ENCODE measurements at regions not wholly inside any gene's neighbourhood (a gene's known extent, or its start where the extent isn't known, plus 50 kb on each side); places are given as distances from the start of the nearest gene placed in this dataset.

DNA sequence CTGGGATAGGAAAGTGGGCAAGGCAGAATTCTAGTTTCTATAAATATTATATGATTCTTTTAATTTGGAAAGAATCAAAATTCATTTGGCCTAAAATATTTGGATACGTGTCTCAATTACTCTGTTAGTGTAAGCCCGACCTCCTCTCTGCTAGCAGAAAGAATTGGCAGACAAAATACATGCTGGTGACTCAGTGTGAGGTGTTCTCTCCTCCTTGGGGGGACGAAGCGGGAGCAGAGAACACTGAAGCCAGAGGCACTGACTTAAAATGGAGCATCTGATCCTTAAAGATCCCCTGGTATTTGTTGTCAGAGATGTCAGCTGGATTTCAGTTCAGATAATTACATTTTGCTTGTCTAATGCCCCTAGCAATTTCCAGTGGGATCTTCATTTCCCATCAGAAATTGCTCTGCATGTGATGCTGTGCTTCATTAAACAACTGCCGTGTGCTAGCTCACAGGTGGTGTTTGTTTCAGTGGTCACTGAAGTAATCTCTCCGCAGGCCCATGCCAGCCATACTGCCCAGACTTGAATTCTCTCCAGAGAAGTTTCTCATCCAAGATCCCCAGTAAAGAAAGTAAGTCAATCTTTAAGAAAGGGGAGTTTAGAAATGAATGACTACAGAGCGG lies 188.7 kb upstream of the TLL1 start:
- no peak for TF ChIP-seq EZH2phosphoT487 (IDR thresholded peaks at IDR 0.05; ENCODE audit: borderline replicate concordance, low read length)
- TF ChIP-seq, protein P1, sequence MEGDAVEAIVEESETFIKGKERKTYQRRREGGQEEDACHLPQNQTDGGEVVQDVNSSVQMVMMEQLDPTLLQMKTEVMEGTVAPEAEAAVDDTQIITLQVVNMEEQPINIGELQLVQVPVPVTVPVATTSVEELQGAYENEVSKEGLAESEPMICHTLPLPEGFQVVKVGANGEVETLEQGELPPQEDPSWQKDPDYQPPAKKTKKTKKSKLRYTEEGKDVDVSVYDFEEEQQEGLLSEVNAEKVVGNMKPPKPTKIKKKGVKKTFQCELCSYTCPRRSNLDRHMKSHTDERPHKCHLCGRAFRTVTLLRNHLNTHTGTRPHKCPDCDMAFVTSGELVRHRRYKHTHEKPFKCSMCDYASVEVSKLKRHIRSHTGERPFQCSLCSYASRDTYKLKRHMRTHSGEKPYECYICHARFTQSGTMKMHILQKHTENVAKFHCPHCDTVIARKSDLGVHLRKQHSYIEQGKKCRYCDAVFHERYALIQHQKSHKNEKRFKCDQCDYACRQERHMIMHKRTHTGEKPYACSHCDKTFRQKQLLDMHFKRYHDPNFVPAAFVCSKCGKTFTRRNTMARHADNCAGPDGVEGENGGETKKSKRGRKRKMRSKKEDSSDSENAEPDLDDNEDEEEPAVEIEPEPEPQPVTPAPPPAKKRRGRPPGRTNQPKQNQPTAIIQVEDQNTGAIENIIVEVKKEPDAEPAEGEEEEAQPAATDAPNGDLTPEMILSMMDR (IDR thresholded peaks at IDR 0.05; ENCODE audit: low read depth, low read length, poor library complexity, severe bottlenecking): no peak

Measured in DOHH2 (cell line).